ENCODE measurements at regions not wholly inside any gene's neighbourhood (a gene's known extent, or its start where the extent isn't known, plus 50 kb on each side); places are given as distances from the start of the nearest gene placed in this dataset.

DNA sequence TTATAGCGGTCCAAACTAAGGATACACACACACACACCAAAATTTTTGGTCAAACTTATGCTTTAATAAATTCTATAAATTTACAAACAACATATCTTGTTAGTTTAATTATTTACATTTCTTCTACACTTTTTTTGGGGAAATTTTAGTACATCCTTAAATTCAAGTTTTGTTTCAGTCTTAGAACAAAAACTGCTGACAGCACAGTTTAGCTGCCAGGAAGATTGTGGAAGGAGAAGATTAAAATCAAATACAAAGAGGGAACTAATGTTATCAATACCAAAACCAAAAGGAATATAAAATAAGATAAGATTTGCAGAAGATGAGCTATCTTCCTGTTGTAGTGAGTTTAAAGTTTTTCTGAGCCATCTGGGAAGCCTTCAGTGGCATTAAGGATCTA, 368.8 kb downstream of the AASDHPPT start:
- no peak for TF ChIP-seq EZH2 (IDR thresholded peaks at IDR 0.05; ENCODE audit: low read length, missing control alignments)
- TF ChIP-seq, protein P1, sequence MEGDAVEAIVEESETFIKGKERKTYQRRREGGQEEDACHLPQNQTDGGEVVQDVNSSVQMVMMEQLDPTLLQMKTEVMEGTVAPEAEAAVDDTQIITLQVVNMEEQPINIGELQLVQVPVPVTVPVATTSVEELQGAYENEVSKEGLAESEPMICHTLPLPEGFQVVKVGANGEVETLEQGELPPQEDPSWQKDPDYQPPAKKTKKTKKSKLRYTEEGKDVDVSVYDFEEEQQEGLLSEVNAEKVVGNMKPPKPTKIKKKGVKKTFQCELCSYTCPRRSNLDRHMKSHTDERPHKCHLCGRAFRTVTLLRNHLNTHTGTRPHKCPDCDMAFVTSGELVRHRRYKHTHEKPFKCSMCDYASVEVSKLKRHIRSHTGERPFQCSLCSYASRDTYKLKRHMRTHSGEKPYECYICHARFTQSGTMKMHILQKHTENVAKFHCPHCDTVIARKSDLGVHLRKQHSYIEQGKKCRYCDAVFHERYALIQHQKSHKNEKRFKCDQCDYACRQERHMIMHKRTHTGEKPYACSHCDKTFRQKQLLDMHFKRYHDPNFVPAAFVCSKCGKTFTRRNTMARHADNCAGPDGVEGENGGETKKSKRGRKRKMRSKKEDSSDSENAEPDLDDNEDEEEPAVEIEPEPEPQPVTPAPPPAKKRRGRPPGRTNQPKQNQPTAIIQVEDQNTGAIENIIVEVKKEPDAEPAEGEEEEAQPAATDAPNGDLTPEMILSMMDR (conservative IDR thresholded peaks at IDR 0.05 in 1 of 2, IDR thresholded peaks at IDR 0.05 in 1 of 2; ENCODE audit: low read depth in 1 of 2, low read length in 2 of 2), result no peak
- no peaks in the 10 kb centered on the region for H3K4me1 ChIP-seq (ENCODE audit: control insufficient read depth, extremely low read depth, insufficient read depth, low read length)
- peak overlapping the region; percentile 56 for H2AFZ ChIP-seq (ENCODE audit: low read length)
- no peaks in the 10 kb centered on the region for H4K20me1 ChIP-seq (ENCODE audit: control insufficient read depth, extremely low read depth, insufficient read depth, low read length)
- no peaks in the 10 kb centered on the region for H3K9me3 ChIP-seq (ENCODE audit: control insufficient read depth, insufficient read depth, low read depth, low read length)
- H3K79me2 ChIP-seq (ENCODE audit: control insufficient read depth, insufficient read depth, low read length), result no peaks in the 10 kb centered on the region
- no peak overlapping the region for H3K27ac ChIP-seq (ENCODE audit: insufficient read depth, low read length)
- no peak overlapping the region for H3K4me3 ChIP-seq (replicated peaks in 1 of 4; ENCODE audit: control extremely low read depth in 1 of 4, insufficient read depth in 1 of 4, low read depth in 3 of 4, low read length in 4 of 4)
- no peaks in the 10 kb centered on the region for H3K36me3 ChIP-seq (ENCODE audit: control insufficient read depth, insufficient read depth, low read length)
- no peak overlapping the region for H3K9ac ChIP-seq (ENCODE audit: insufficient read depth, low read length)
- H3K27me3 ChIP-seq (ENCODE audit: control insufficient read depth, insufficient read depth, low read length), result no peaks in the 10 kb centered on the region
- no peak for DNase-seq (ENCODE audit: low read depth in 2 of 2)
- H3K4me2 ChIP-seq (ENCODE audit: extremely low read depth, insufficient read depth, low read length), result no peak overlapping the region

DNA sequence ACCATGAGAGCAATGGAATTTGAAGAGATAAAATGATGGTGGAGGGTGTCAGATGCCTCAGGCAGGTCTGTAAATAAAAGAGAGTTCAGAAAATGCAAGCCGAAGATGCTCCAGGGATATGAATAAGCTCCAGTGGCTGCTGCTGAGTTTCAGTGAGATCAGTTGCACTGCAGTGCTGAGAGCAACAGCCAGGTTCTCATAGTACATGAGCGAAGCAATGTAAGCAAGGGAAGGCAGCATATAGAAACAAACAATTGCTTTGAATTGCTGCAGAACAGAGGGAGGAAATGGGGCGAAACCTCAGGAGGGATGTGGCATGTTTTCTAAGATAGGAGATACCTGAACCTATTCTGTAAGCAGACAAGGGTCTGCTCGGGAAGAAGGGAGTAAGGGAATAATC, 369.5 kb downstream of the AASDHPPT start:
- no peaks in the 10 kb centered on the region for H3K79me2 ChIP-seq (ENCODE audit: control insufficient read depth, insufficient read depth, low read length)
- no peaks in the 10 kb centered on the region for H3K4me1 ChIP-seq (ENCODE audit: control insufficient read depth, extremely low read depth, insufficient read depth, low read length)
- no peak for TF ChIP-seq EZH2 (IDR thresholded peaks at IDR 0.05; ENCODE audit: low read length, missing control alignments)
- TF ChIP-seq, protein P1 (conservative IDR thresholded peaks at IDR 0.05 in 1 of 2, IDR thresholded peaks at IDR 0.05 in 1 of 2; ENCODE audit: low read depth in 1 of 2, low read length in 2 of 2), result peak in 1 of 2 donors; percentile 21
- DNase-seq (ENCODE audit: low read depth in 2 of 2), result no peak
- no peaks in the 10 kb centered on the region for H3K27me3 ChIP-seq (ENCODE audit: control insufficient read depth, insufficient read depth, low read length)
- H2AFZ ChIP-seq (ENCODE audit: low read length), result peak overlapping the region; percentile 56
- H3K27ac ChIP-seq (ENCODE audit: insufficient read depth, low read length), result no peak overlapping the region
- H3K9ac ChIP-seq (ENCODE audit: insufficient read depth, low read length), result no peak overlapping the region
- H3K4me2 ChIP-seq (ENCODE audit: extremely low read depth, insufficient read depth, low read length), result no peak overlapping the region
- no peaks in the 10 kb centered on the region for H4K20me1 ChIP-seq (ENCODE audit: control insufficient read depth, extremely low read depth, insufficient read depth, low read length)
- H3K9me3 ChIP-seq (ENCODE audit: control insufficient read depth, insufficient read depth, low read depth, low read length), result no peaks in the 10 kb centered on the region
- H3K36me3 ChIP-seq (ENCODE audit: control insufficient read depth, insufficient read depth, low read length), result no peaks in the 10 kb centered on the region
- H3K4me3 ChIP-seq (replicated peaks in 1 of 4; ENCODE audit: control extremely low read depth in 1 of 4, insufficient read depth in 1 of 4, low read depth in 3 of 4, low read length in 4 of 4), result no peak overlapping the region

DNA sequence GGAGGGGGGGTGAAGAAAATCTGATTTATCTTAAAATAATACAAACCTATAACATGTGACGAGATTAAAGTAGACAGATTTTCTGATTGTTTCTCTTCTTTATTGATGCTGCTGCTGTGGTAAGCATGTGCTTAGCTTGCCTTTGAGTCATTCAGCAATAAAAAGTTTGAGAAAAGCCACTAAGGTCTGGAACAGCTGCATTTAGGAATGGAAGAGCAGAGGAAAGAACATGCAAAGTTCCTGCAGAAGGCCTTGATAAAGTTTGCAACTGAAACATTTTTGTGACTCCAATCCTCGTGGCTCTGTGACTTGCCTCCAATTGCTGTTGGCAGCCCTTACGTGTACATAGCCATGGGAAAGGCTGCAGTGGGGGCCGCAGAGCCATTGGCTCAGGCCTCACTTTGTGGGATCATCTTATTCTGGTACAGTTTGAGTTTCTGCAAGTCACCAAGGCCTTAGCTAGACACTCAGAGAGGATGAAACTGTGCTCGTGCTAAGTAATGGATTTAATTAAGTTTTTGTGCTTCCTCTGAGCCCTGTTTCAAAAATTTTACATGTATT, 370.2 kb downstream of the AASDHPPT start:
- H3K79me2 ChIP-seq (ENCODE audit: control insufficient read depth, insufficient read depth, low read length), result no peaks in the 10 kb centered on the region
- no peaks in the 10 kb centered on the region for H3K36me3 ChIP-seq (ENCODE audit: control insufficient read depth, insufficient read depth, low read length)
- DNase-seq (ENCODE audit: low read depth in 2 of 2), result no peak
- H4K20me1 ChIP-seq (ENCODE audit: control insufficient read depth, extremely low read depth, insufficient read depth, low read length), result no peaks in the 10 kb centered on the region
- no peaks in the 10 kb centered on the region for H3K27me3 ChIP-seq (ENCODE audit: control insufficient read depth, insufficient read depth, low read length)
- H3K9ac ChIP-seq (ENCODE audit: insufficient read depth, low read length), result no peak overlapping the region
- H3K4me2 ChIP-seq (ENCODE audit: extremely low read depth, insufficient read depth, low read length), result no peak overlapping the region
- H3K4me3 ChIP-seq (replicated peaks in 1 of 4; ENCODE audit: control extremely low read depth in 1 of 4, insufficient read depth in 1 of 4, low read depth in 3 of 4, low read length in 4 of 4), result no peak overlapping the region
- no peaks in the 10 kb centered on the region for H3K4me1 ChIP-seq (ENCODE audit: control insufficient read depth, extremely low read depth, insufficient read depth, low read length)
- no peak overlapping the region for H3K27ac ChIP-seq (ENCODE audit: insufficient read depth, low read length)
- H2AFZ ChIP-seq (ENCODE audit: low read length), result no peak overlapping the region
- no peaks in the 10 kb centered on the region for H3K9me3 ChIP-seq (ENCODE audit: control insufficient read depth, insufficient read depth, low read depth, low read length)
- TF ChIP-seq, protein P1 (conservative IDR thresholded peaks at IDR 0.05 in 1 of 2, IDR thresholded peaks at IDR 0.05 in 1 of 2; ENCODE audit: low read depth in 1 of 2, low read length in 2 of 2), result no peak
- no peak for TF ChIP-seq EZH2 (IDR thresholded peaks at IDR 0.05; ENCODE audit: low read length, missing control alignments)
